ENCODE measurements at regions not wholly inside any gene's neighbourhood (a gene's known extent, or its start where the extent isn't known, plus 50 kb on each side); places are given as distances from the start of the nearest gene placed in this dataset.

GRCh38 chr3:187968883-187969580 lies 184.9 kb upstream of the LPP start:
- TF ChIP-seq CTCF (IDR thresholded peaks at IDR 0.05; ENCODE audit: insufficient read depth, low read length, missing control alignments) = no peak
- ChIA-PET POLR2A (interaction anchor here (1.6 kb wide), 1 partner anchor 14 kb away, joined by 3 read pairs; no protein-coding TSS in a partner anchor), CTCF (no interaction called here)
- H3K4me3 ChIP-seq (ENCODE audit: low read depth, low read length) = no peak overlapping the region
- DNase-seq (ENCODE audit: low read depth, low spot score) = peak; percentile 38

- no peak overlapping the region for H3K4me3 ChIP-seq (ENCODE audit: low read depth, low read length)
- ChIA-PET POLR2A (no interaction called here), CTCF (no interaction called here)
- TF ChIP-seq CTCF (IDR thresholded peaks at IDR 0.05; ENCODE audit: insufficient read depth, low read length, missing control alignments) = no peak
- no peak for DNase-seq (ENCODE audit: low read depth, low spot score)
Observed at GRCh38 chr3:187969581-187969950, 184.4 kb upstream of the LPP start.

- CTCF ChIA-PET = no interaction called here
- no peak for TF ChIP-seq CTCF (IDR thresholded peaks at IDR 0.05; ENCODE audit: insufficient read depth, low read length, missing control alignments)
- no peak overlapping the region for H3K4me3 ChIP-seq (ENCODE audit: low read depth, low read length)
- no peak for DNase-seq (ENCODE audit: low read depth, low spot score)
- POLR2A ChIA-PET = no interaction called here
Observed at GRCh38 chr3:187970106-187970505, 183.9 kb upstream of the LPP start.

- H3K4me3 ChIP-seq (ENCODE audit: low read depth, low read length) = no peak overlapping the region
- no peak for DNase-seq (ENCODE audit: low read depth, low spot score)
- ChIA-PET CTCF (interaction anchor here (1.1 to 1.2 kb wide), 2 partner anchors 11 to 231 kb away, joined by 3 read pairs; no protein-coding TSS in a partner anchor), POLR2A (interaction anchor here (0.5 kb wide), 1 partner anchor 159 kb away, joined by 3 read pairs; no protein-coding TSS in a partner anchor)
- TF ChIP-seq CTCF (IDR thresholded peaks at IDR 0.05; ENCODE audit: insufficient read depth, low read length, missing control alignments) = no peak
Observed at GRCh38 chr3:187971629-187972028, 182.3 kb upstream of the LPP start.

GRCh38 chr3:187972454-187972853 lies 181.5 kb upstream of the LPP start:
- CTCF ChIA-PET = interaction anchor here (1.1 to 1.3 kb wide), 2 partner anchors 13 to 232 kb away, joined by 3 read pairs; no protein-coding TSS in a partner anchor
- H3K4me3 ChIP-seq (ENCODE audit: low read depth, low read length) = no peak overlapping the region
- no peak for DNase-seq (ENCODE audit: low read depth, low spot score)
- no peak for TF ChIP-seq CTCF (IDR thresholded peaks at IDR 0.05; ENCODE audit: insufficient read depth, low read length, missing control alignments)
- POLR2A ChIA-PET = no interaction called here

GRCh38 chr3:187973977-187974870 lies 179.7 kb upstream of the LPP start:
- no peak overlapping the region for H3K4me3 ChIP-seq (ENCODE audit: low read depth, low read length)
- POLR2A ChIA-PET = no interaction called here
- DNase-seq (ENCODE audit: low read depth, low spot score) = no peak
- no peak for TF ChIP-seq CTCF (IDR thresholded peaks at IDR 0.05; ENCODE audit: insufficient read depth, low read length, missing control alignments)
- CTCF ChIA-PET = interaction anchor here (0.7 to 1.8 kb wide), 2 partner anchors 11 to 12 kb away, joined by 3 to 8 read pairs; no protein-coding TSS in a partner anchor
